COR-L47 (cell line): ENCODE measurements at regions not wholly inside any gene's neighbourhood (a gene's known extent, or its start where the extent isn't known, plus 50 kb on each side); places are given as distances from the start of the nearest gene placed in this dataset.

Experiments used
- DNase-seq: peaks from one replicate; lab custom pipeline; 2025; lab: John Stamatoyannopoulos, UW

DNA sequence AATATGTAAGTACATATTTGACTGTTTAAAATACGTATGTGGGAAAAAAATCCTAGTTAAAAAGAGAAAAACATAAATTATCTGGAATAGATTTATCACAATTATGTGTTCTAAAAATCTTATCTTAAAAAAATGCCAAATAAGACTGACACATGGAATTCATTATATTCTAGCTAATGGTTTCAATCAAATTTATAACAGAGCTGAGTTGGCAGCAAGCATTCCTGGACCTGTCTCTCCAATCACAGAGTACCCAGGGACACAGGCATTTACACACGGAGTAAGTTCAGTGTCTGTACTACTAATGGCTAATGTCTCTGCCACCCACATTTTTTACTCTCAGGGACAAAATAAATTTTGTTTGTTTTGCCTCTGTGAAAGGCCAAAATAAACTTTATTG lies 122.3 kb downstream of the RPS12 start:
- DNase-seq: no peak

DNA sequence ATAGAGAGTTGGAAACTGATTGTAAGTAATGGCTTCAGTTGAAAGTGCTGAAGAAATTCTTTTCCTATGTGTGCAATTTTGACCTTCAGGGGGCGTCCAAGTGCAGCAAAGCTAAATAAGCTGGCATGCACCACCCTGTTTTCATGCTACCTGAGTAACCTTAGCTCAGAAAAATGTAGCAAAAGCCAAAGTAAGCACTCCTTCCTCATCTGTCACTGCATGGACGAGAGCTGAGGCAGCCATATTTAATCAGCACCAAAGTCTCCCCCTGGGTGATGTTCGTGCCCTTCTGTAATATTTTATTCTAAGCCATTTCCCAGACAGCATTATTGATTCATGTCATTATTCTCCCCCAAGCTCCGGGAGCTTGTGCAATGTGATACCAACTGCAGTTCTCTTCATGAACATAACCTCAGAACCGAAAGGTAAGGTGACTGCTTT lies 123.1 kb downstream of the RPS12 start:
- DNase-seq: peak; percentile 57

DNA sequence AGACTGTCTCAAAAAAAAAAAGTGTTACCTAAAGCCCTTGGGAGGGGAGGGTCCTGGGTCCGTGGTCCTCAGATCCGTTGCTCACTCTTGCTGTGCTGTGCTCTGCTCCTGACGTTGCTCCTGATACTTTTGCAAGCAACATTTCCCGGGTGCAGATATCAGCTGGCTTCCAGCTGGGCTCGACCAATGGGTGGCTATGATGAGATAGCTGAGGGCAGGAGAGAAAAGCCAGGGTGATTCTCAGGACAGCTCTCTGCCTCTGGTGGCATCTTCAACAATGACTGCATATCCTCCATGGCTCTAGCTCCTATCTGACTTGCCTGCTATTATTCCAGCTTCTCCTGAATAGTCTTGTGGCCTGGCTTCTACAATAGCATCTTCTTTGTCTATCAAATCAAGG lies 134.5 kb downstream of the RPS12 start:
- DNase-seq: no peak

- DNase-seq: no peak
These were observed 136.2 kb downstream of the RPS12 start for GRCh38 chr6:132950566-132950965.

GRCh38 chr6:132952031-132952867 lies 137.9 kb downstream of the RPS12 start:
- no peak for DNase-seq

- DNase-seq: no peak
These were observed 138.6 kb downstream of the RPS12 start for GRCh38 chr6:132952986-132953385.

DNA sequence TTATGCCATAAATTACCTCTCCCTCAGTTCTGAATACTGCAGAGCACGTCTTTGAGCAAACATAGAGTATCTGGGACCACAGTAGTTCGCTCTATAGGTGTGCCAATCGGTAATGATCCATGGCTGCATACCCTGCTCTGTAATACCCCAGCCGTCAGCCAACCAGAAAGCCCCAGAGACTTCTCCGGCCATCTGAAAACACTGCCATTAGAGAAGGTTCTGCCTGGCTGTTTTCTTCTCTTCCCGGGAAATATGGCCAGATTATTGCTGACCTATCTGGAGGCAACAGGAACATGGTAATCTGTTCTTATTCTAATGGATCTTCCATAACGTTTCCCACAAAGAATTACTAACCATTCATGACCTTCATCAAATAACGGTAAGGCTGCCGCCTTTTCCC lies 139.9 kb downstream of the RPS12 start:
- DNase-seq: no peak

GRCh38 chr6:132954936-132955335 lies 140.6 kb downstream of the RPS12 start:
- DNase-seq: no peak

GRCh38 chr6:132959639-132960326 lies 145.4 kb downstream of the RPS12 start:
- DNase-seq: no peak

GRCh38 chr6:132960720-132961119 lies 146.4 kb downstream of the RPS12 start:
- no peak for DNase-seq

DNA sequence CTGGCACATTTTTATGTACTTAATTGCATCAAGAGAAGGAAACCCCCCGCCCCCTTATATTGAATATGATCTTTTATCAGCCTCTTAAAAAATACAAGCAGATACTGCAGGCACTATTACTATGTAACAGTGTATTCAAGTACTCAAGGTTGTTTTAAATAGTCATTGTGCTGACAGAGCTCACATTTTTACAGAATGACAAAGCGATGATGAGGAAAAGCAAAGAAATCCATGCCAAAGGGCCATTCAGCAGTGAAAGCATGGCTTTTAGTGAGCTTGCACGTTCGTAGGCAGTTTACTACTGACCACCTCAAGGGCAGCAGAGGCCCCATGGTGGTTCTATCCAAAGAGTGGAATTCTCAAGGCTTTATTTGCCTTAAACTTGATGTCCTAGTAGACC lies 146.8 kb downstream of the RPS12 start:
- DNase-seq: no peak

- no peak for DNase-seq
These were observed 147.2 kb downstream of the RPS12 start for GRCh38 chr6:132961610-132962009.

DNA sequence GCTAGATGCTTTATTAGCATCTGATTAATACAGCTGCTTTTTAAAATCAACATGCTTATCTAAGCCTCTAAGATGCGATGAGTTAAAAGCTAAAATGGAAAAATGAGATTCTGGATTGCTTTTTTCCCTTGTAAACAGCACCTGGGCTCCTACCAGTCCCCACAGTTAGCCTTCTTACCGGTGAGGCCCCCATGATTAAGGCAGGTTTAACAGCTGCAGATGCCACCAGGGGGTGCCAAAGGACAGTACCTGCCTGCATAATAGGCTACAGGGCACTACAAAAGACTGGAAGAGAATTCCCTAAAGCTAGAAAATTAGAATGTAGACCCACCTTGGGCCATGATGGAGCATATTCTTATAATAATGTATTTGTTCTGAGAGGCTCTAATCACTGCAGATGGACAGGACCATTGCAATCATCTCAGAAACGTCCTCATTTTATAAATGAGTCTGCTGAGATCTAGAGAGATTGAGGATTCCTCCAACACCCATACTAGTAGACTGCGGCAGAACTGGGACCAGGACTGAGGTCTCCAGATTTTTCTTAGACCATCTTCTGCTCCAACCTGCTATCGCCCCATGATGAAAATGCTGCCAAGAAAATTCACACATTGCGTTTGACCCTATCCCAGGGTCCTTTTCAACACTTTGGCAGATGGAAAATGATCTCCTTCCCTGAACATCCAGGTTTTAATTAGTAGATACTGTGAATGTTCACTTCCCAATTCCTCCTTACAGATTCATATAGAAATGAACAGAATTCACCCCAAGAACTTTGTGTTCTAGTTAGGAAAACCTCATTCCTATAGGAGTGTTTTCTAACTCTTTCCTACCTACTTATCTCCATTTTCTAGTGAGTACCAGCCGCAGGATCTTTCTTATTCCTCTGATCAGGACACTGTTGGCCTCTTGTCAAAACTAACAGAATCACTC lies 148.8 kb downstream of the RPS12 start:
- peak; percentile 71 for DNase-seq

GRCh38 chr6:132964101-132964867 lies 149.9 kb downstream of the RPS12 start:
- DNase-seq: peak; percentile 57

GRCh38 chr6:132964868-132965382 lies 150.6 kb downstream of the RPS12 start:
- DNase-seq: peak; percentile 17

GRCh38 chr6:132967871-132968270 lies 153.5 kb downstream of the RPS12 start:
- DNase-seq: no peak

- DNase-seq: no peak
These were observed 154.1 kb downstream of the RPS12 start for GRCh38 chr6:132968419-132968950.

DNA sequence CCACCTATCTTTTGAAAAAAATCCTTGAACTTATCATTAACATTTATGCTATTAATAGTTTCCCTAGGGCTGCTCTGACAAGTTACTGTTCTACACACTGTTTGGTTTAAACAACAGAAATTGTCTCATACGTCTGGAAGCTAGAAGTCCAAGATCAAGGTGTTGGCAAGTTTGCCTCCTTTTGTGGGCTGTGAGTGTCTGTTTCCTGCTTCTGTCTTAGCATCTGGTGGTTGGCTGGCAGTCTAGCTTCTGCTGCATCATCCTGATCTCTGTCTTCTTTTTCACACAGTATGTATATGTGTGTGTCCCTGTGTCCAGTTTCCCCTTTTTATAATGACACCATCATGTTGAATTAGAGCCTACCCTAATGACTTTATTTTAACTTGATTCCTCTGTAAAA lies 154.8 kb downstream of the RPS12 start:
- no peak for DNase-seq

DNA sequence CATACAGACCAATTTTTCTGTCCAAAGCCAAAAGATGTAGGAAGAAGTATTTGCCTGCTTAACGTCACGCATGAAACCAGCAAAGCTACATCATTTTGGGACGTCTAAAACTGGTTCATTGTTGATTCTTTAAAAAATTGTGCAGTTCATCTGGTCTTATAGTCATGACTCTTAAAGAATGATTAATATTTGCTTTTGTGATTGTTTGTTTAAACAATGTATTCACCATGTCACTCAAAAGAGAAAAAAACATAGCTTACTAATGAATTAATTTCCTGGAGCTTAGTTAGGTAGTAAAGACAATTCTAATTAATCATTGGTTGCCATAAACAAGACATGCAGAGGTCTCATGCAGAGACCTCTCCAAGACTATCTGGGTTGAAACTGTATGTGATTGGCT lies 157.3 kb downstream of the RPS12 start:
- no peak for DNase-seq

- DNase-seq: no peak
These were observed 157.9 kb downstream of the RPS12 start for GRCh38 chr6:132972254-132972653.

DNA sequence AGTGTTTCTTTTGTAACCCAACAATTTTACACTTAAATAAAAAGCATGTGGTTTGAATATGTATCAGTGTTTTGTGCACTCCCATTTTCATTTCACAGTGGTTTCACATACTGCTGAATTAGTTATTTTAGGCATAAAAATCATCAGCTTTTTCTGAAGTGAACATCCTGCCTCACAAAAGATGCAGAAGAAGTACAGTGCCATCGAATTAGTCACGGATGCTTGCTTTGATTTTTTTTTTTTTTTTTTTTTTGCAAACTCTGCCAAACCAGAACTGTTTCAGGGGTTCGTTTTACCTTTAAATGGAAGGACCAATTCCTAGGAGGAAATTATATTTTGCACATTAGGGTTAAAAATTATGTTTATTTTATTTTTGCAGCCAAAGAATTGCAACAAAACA lies 158.6 kb downstream of the RPS12 start:
- no peak for DNase-seq
